Keratinocyte (primary cell): ENCODE measurements at regions not wholly inside any gene's neighbourhood (a gene's known extent, or its start where the extent isn't known, plus 50 kb on each side); places are given as distances from the start of the nearest gene placed in this dataset.

Experiments
- DNase-seq: peaks from one replicate; pipeline ENCODE4 v3.0.0-alpha.2; 2011; ENCODE audit warnings: low read depth, missing footprints, low spot score
- FAIRE-seq: peaks from 2 replicates; lab custom pipeline; 2011; peaks lifted over from hg19 to GRCh38; lab: Jason Lieb, UNC
- H2AFZ ChIP-seq: 2 replicates; pipeline ENCODE4 v1.6.0; 2012; ENCODE audit warnings: low read length, control low read depth, inconsistent platforms; ENCODE audit not compliant: control insufficient read depth
- H3K27ac ChIP-seq: 2 replicates; pipeline ENCODE4 v1.5.1; 2011; ENCODE audit warnings: low read length; ENCODE audit not compliant: control insufficient read depth, insufficient read depth
- H3K27me3 ChIP-seq: 3 replicates; pipeline ENCODE4 v1.6.0; 2011; ENCODE audit warnings: low read length; ENCODE audit not compliant: control insufficient read depth, insufficient read depth; ENCODE audit errors: extremely low read depth
- H3K36me3 ChIP-seq, 2 experiments: 2 replicates in 1 of 2; 3 replicates in 1 of 2; pipeline ENCODE4 v1.5.1; 2011; ENCODE audit warnings: low read length in 2 of 2, mild to moderate bottlenecking in 1 of 2; ENCODE audit not compliant: control insufficient read depth in 2 of 2, insufficient read depth in 2 of 2; ENCODE audit errors: extremely low read depth in 1 of 2
- H3K4me1 ChIP-seq: 3 replicates; pipeline ENCODE4 v1.5.1; 2011; ENCODE audit warnings: low read length; ENCODE audit not compliant: control insufficient read depth, insufficient read depth; ENCODE audit errors: extremely low read depth
- H3K4me2 ChIP-seq: 3 replicates; pipeline ENCODE4 v1.6.0; 2011; ENCODE audit warnings: low read depth, low read length; ENCODE audit not compliant: control insufficient read depth, insufficient read depth; ENCODE audit errors: extremely low read depth
- H3K4me3 ChIP-seq, 3 experiments: fragments of 200-600 bp in 1 of 3; sonication (generic) in 1 of 3; 2 replicates in 2 of 3; 3 replicates in 1 of 3; pipeline ENCODE4 v1.5.1; 2011 to 2016; ENCODE audit warnings: low read length in 3 of 3, mild to moderate bottlenecking in 3 of 3, control low read depth in 2 of 3, inconsistent platforms in 1 of 3, low read depth in 1 of 3, mixed read lengths in 1 of 3, mixed run types in 1 of 3, moderate library complexity in 1 of 3; ENCODE audit not compliant: control insufficient read depth in 2 of 3, insufficient read depth in 2 of 3; ENCODE audit errors: extremely low read depth in 1 of 3
- H3K79me2 ChIP-seq: 2 replicates; pipeline ENCODE4 v1.6.0; 2012; ENCODE audit warnings: low read length; ENCODE audit not compliant: control insufficient read depth, insufficient read depth
- H3K9ac ChIP-seq: 3 replicates; pipeline ENCODE4 v1.6.0; 2011; ENCODE audit warnings: low read length; ENCODE audit not compliant: control insufficient read depth, insufficient read depth; ENCODE audit errors: extremely low read depth
- H3K9me1 ChIP-seq: 3 replicates; pipeline ENCODE4 v1.6.0; 2011; ENCODE audit warnings: low read length; ENCODE audit not compliant: control insufficient read depth, insufficient read depth; ENCODE audit errors: extremely low read depth
- H3K9me3 ChIP-seq: 2 replicates; pipeline ENCODE4 v1.5.1; 2012; ENCODE audit warnings: low read depth, low read length; ENCODE audit not compliant: control insufficient read depth
- H4K20me1 ChIP-seq: 3 replicates; pipeline ENCODE4 v1.6.0; 2011; ENCODE audit warnings: low read length; ENCODE audit not compliant: control insufficient read depth, insufficient read depth; ENCODE audit errors: extremely low read depth
- CTCF ChIP-seq, 3 experiments: IDR thresholded peaks in 1 of 3; conservative IDR thresholded peaks in 1 of 3; optimal IDR thresholded peaks in 1 of 3; 2 replicates in 2 of 3; 3 replicates in 1 of 3; pipeline versions ENCODE3 to v1.5.1; 2011; ENCODE audit warnings: low read length in 3 of 3, mild to moderate bottlenecking in 3 of 3, moderate library complexity in 2 of 3, control low read depth in 1 of 3, inconsistent platforms in 1 of 3; ENCODE audit not compliant: insufficient read depth in 2 of 3; ENCODE audit errors: extremely low read depth in 1 of 3
- EZH2 ChIP-seq: IDR thresholded peaks from one replicate; pipeline ENCODE4 v1.6.1; 2012; ENCODE audit warnings: inconsistent platforms, mild to moderate bottlenecking, low read length, moderate library complexity
- dilution Hi-C: fragments of 300-500 bp; cut with MboI; formaldehyde crosslinking; loops from one replicate; pipeline ENCODE4 v1.7.0; 2020; ENCODE audit warnings: low sequenced_read_pairs; ENCODE audit not compliant: extremely low pct_ligation_motif_present

GRCh38 chr1:91201176-91201575 lies 179.3 kb upstream of the ZNF644 start:
- no peaks in the 10 kb centered on the region for H3K9me1 ChIP-seq
- no peaks in the 10 kb centered on the region for H4K20me1 ChIP-seq
- H3K9ac ChIP-seq = no peak overlapping the region
- FAIRE-seq (no peak), DNase-seq (no peak)
- no peaks in the 10 kb centered on the region for H3K79me2 ChIP-seq
- no peak overlapping the region for H3K4me2 ChIP-seq
- no peak overlapping the region for H3K27ac ChIP-seq
- dilution Hi-C loops = no loop called here
- H2AFZ ChIP-seq = no peak overlapping the region
- H3K4me3 ChIP-seq = no peak overlapping the region
- no peaks in the 10 kb centered on the region for H3K27me3 ChIP-seq
- no peaks in the 10 kb centered on the region for H3K4me1 ChIP-seq
- no peak for TF ChIP-seq CTCF (optimal IDR thresholded peaks at IDR 0.05 in 1 of 3, IDR thresholded peaks at IDR 0.05 in 1 of 3, conservative IDR thresholded peaks at IDR 0.05 in 1 of 3; ENCODE audit: extremely low read depth in 1 of 3, insufficient read depth in 2 of 3, low read length in 3 of 3)
- no peak for TF ChIP-seq EZH2
- H3K9me3 ChIP-seq = no peaks in the 10 kb centered on the region
- no peaks in the 10 kb centered on the region for H3K36me3 ChIP-seq

GRCh38 chr1:91200675-91201074 lies 178.8 kb upstream of the ZNF644 start:
- Histone ChIP-seq H3K9ac (no peak overlapping the region), H3K27me3 (no peaks in the 10 kb centered on the region), H3K4me1 (no peaks in the 10 kb centered on the region), H3K79me2 (no peaks in the 10 kb centered on the region), H3K36me3 (no peaks in the 10 kb centered on the region), H3K9me1 (no peaks in the 10 kb centered on the region), H3K27ac (no peak overlapping the region), H3K4me2 (no peak overlapping the region), H3K9me3 (no peaks in the 10 kb centered on the region), H2AFZ (no peak overlapping the region), H4K20me1 (no peaks in the 10 kb centered on the region), H3K4me3 (no peak overlapping the region)
- no peak for TF ChIP-seq CTCF (optimal IDR thresholded peaks at IDR 0.05 in 1 of 3, IDR thresholded peaks at IDR 0.05 in 1 of 3, conservative IDR thresholded peaks at IDR 0.05 in 1 of 3; ENCODE audit: extremely low read depth in 1 of 3, insufficient read depth in 2 of 3, low read length in 3 of 3)
- no peak for TF ChIP-seq EZH2
- DNase-seq (no peak), FAIRE-seq (no peak)
- dilution Hi-C loops = no loop called here
